WI38 (cell line): ENCODE measurements at regions not wholly inside any gene's neighbourhood (a gene's known extent, or its start where the extent isn't known, plus 50 kb on each side); places are given as distances from the start of the nearest gene placed in this dataset.

Experiments
- H3K4me3 ChIP-seq: 2 replicates; pipeline ENCODE4 v1.5.1; 2011; ENCODE audit warnings: low read depth, mild to moderate bottlenecking, control low read depth, low read length
- TF ChIP-seq, protein P1 (sequence below): IDR thresholded peaks from 2 replicates; pipeline ENCODE4 v1.5.1; 2012; ENCODE audit warnings: low read depth, mild to moderate bottlenecking, control low read depth, low read length

DNA sequence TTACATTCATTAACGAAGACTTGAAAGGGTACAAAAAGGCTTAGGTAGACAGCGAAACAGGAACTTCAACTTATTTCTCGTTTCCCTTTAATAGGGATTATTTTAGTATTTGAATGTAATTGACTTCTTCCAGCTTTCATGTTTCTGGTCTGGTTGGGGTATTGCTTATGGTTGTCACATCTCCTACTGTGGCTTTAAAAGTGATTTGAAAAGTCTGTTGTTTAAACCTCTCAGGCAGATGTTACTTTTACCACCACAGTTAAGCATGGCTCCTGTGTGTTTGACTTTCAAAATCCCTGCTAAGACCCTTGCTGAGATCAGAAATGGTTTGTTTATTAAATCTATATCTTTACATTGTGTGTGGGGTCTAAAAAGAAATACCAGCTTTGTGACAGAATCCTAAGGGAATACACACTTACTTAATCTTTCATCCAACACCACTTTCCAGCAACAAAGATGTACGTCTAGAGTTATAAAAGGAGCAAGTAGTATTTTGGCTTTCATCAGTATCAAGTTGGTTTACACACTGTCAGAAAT is 661.2 kb downstream of the FAT4 start:
- TF ChIP-seq, protein P1, sequence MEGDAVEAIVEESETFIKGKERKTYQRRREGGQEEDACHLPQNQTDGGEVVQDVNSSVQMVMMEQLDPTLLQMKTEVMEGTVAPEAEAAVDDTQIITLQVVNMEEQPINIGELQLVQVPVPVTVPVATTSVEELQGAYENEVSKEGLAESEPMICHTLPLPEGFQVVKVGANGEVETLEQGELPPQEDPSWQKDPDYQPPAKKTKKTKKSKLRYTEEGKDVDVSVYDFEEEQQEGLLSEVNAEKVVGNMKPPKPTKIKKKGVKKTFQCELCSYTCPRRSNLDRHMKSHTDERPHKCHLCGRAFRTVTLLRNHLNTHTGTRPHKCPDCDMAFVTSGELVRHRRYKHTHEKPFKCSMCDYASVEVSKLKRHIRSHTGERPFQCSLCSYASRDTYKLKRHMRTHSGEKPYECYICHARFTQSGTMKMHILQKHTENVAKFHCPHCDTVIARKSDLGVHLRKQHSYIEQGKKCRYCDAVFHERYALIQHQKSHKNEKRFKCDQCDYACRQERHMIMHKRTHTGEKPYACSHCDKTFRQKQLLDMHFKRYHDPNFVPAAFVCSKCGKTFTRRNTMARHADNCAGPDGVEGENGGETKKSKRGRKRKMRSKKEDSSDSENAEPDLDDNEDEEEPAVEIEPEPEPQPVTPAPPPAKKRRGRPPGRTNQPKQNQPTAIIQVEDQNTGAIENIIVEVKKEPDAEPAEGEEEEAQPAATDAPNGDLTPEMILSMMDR, result no peak
- H3K4me3 ChIP-seq, result no peak overlapping the region

DNA sequence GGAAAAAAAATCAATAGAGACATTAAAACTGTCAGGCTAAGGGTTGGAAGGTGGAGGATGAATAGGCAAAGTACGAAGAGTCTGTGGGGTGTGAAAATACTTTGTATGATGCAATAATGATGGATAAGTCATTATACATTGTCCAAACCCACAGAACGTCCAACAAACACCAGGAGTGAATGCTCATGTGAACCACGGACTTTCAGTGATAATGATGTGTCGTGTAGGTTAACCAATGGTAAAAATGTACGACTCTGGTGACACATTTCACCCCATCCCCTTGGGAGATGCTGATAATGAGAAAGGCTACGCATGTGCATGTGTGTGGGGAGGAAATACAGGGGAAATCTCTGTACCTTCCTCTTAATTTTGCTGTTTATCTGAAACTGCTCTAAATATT is 665.2 kb downstream of the FAT4 start:
- H3K4me3 ChIP-seq, result no peak overlapping the region
- TF ChIP-seq, protein P1, result no peak

- TF ChIP-seq, protein P1, result no peak
- H3K4me3 ChIP-seq, result no peak overlapping the region
These were observed 668.4 kb downstream of the FAT4 start for GRCh38 chr4:125983168-125983567.

DNA sequence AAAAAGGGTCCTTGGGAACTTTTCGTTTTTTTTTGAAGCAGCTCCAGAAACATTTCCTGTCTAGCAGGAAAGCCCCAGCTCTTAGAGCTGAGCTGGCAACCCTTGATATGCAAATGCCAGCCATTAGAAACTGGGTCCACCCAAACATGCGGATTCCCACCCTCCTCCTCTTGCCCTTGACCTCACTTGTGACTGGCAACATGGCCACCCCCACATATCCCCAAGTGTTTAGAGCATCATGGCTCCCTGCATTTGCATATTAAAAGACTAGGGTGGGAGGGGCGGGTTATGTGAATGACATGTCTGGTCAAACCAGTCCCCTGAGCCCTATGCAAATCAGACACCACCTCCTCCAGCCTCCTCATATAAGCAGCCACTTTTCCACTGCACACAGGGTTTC is 671.1 kb downstream of the FAT4 start:
- H3K4me3 ChIP-seq, result no peak overlapping the region
- TF ChIP-seq, protein P1, result no peak

DNA sequence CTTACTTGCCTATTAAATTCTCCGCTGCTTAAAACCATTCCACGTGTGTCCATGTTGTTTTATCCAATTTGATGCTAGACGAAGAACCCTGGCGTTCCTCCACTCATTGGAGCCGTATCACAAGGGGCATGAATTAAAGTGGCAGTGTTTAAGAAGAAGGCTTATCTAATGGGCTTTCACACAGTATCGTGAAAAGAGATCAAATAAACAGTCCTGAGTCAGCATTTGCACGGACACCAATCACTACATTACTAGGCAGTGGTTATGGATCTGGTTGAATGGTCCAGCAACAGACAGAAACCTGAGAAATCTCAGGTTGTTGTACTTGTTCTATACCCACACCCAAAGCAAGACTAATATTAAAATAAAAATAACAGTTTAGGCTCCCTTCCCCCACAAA is 671.6 kb downstream of the FAT4 start:
- H3K4me3 ChIP-seq, result no peak overlapping the region
- TF ChIP-seq, protein P1, result no peak

DNA sequence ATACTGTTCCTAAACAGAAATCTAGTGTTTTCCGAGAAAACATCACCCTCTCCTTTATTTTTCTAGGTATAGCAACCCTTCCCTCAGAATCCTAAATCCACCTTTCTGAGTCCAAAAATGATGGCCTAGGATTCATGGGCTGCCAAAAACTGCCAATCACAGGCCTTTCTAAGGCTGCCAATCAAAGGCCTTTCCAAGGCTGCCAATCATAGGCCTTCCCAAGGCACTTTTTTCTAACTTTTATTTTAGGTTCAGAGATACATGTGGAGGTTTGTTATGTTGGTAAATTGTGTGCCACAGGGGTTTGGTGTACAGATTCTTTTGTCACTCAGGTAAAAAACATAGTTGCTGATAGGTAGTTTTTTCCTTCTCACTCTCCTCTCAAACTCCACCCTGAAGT is 673.7 kb downstream of the FAT4 start:
- H3K4me3 ChIP-seq, result no peak overlapping the region
- TF ChIP-seq, protein P1, result no peak

DNA sequence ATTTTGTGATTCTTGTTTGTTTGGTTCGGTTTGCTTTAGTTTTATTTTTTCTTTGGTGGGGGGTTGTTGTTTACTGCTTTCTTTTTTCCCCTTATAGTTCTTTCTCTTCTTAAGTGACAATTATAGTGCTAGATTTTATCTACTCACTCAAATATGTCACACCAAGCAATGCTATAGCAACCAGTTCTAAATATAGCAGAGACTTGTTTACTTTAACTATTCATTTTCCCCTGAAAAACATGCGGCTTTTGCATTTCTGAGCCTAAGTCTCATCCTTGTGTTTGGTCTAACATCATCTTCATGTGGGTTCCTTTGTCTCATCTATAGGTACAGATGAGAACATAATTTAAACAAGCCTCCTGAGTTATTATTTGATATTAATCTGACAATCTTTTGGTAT is 676.6 kb downstream of the FAT4 start:
- TF ChIP-seq, protein P1, result no peak
- no peak overlapping the region for H3K4me3 ChIP-seq
